ENCODE measurements at regions not wholly inside any gene's neighbourhood (a gene's known extent, or its start where the extent isn't known, plus 50 kb on each side); places are given as distances from the start of the nearest gene placed in this dataset.

- TF ChIP-seq CTBP1 (IDR thresholded peaks at IDR 0.05; ENCODE audit: borderline replicate concordance): no peak
- TF ChIP-seq, protein P1, sequence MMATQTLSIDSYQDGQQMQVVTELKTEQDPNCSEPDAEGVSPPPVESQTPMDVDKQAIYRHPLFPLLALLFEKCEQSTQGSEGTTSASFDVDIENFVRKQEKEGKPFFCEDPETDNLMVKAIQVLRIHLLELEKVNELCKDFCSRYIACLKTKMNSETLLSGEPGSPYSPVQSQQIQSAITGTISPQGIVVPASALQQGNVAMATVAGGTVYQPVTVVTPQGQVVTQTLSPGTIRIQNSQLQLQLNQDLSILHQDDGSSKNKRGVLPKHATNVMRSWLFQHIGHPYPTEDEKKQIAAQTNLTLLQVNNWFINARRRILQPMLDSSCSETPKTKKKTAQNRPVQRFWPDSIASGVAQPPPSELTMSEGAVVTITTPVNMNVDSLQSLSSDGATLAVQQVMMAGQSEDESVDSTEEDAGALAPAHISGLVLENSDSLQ (IDR thresholded peaks at IDR 0.05): peak; percentile 76
Observed at GRCh38 chr7:84412161-84412969, 217.8 kb upstream of the SEMA3A start.

Measured in HEK293T (cell line).